Gastroesophageal sphincter (tissue), 3 donors: ENCODE measurements at regions not wholly inside any gene's neighbourhood (a gene's known extent, or its start where the extent isn't known, plus 50 kb on each side); places are given as distances from the start of the nearest gene placed in this dataset.

Experiments
- CTCF ChIP-seq, 4 experiments: fragments of 200-600 bp in 2 of 4; fragments of 450-650 bp in 2 of 4; sonication (generic) in 1 of 4; IDR thresholded peaks; one replicate each; pipeline ENCODE4 v1.5.1; 2017 to 2019; ENCODE audit warnings: antibody characterized with exemption in 4 of 4, mild to moderate bottlenecking in 2 of 4, moderate library complexity in 2 of 4
- EP300 ChIP-seq: sonication (generic); formaldehyde crosslinking; IDR thresholded peaks from one replicate; pipeline ENCODE4 v1.6.1; 2017; ENCODE audit warnings: antibody characterized with exemption, mild to moderate bottlenecking

- TF ChIP-seq CTCF (IDR thresholded peaks at IDR 0.05) (no peak), EP300 (no peak)
Observed at GRCh38 chr2:83378921-83379320, 1080.2 kb downstream of the SUCLG1 start.
